CD14-positive monocyte (primary cell): ENCODE measurements at regions not wholly inside any gene's neighbourhood (a gene's known extent, or its start where the extent isn't known, plus 50 kb on each side); places are given as distances from the start of the nearest gene placed in this dataset.

ENCODE experiments used
- DNase-seq, 3 donors: peaks; one replicate each; pipeline ENCODE4 v3.0.0-alpha.2; 2011 to 2022
- H2AFZ ChIP-seq: 2 replicates; pipeline ENCODE4 v1.6.0; 2012; ENCODE audit warnings: mild to moderate bottlenecking, low read depth, low read length, inconsistent platforms; ENCODE audit not compliant: insufficient read depth, poor library complexity, severe bottlenecking
- H3K27ac ChIP-seq, 2 donors: 1 replicate in 1 of 2; 2 replicates in 1 of 2; pipeline ENCODE4 v1.5.1; 2012 to 2013; ENCODE audit warnings: low read length in 2 of 2, control low read depth in 1 of 2, inconsistent platforms in 1 of 2, low read depth in 1 of 2, mild to moderate bottlenecking in 1 of 2
- H3K27me3 ChIP-seq, 2 donors: one replicate each; pipeline versions ENCODE4 v1.6.0 to v1.6.1; 2011 to 2013; ENCODE audit warnings: low read length in 2 of 2; ENCODE audit not compliant: control insufficient read depth in 2 of 2, insufficient read depth in 2 of 2
- H3K36me3 ChIP-seq, 2 donors: replicated peaks in 1 of 2; 1 replicate in 1 of 2; 2 replicates in 1 of 2; pipeline versions ENCODE4 v1.5.1 to v1.6.1; 2012 to 2013; ENCODE audit warnings: low read length in 2 of 2, control low read depth in 1 of 2, inconsistent platforms in 1 of 2, mild to moderate bottlenecking in 1 of 2; ENCODE audit not compliant: insufficient read depth in 2 of 2, control insufficient read depth in 1 of 2
- H3K4me1 ChIP-seq, 2 donors: 1 replicate in 1 of 2; 2 replicates in 1 of 2; pipeline versions ENCODE4 v1.5.1 to v1.6.1; 2012 to 2013; ENCODE audit warnings: low read length in 2 of 2, control low read depth in 1 of 2, inconsistent platforms in 1 of 2, mild to moderate bottlenecking in 1 of 2, moderate library complexity in 1 of 2; ENCODE audit not compliant: insufficient read depth in 2 of 2, control insufficient read depth in 1 of 2
- H3K4me2 ChIP-seq: replicated peaks from 2 replicates; pipeline ENCODE3; 2012; ENCODE audit warnings: low read length, moderate library complexity, mild to moderate bottlenecking; ENCODE audit not compliant: poor library complexity, severe bottlenecking; ENCODE audit errors: extremely low read depth
- H3K4me3 ChIP-seq, 3 experiments: fragments of 200-600 bp in 1 of 3; sonication (generic) in 1 of 3; replicated peaks in 1 of 3; 1 replicate in 2 of 3; 2 replicates in 1 of 3; pipeline ENCODE4 v1.5.1; 2011 to 2013; ENCODE audit warnings: low read length in 3 of 3, mild to moderate bottlenecking in 3 of 3, control low read depth in 2 of 3, low read depth in 2 of 3, inconsistent platforms in 1 of 3, moderate library complexity in 1 of 3
- H3K79me2 ChIP-seq: 2 replicates; pipeline ENCODE4 v1.6.0; 2012; ENCODE audit warnings: mild to moderate bottlenecking, control low read depth, inconsistent platforms, low read length, moderate library complexity; ENCODE audit not compliant: insufficient read depth
- H3K9ac ChIP-seq: 2 replicates; pipeline ENCODE4 v1.6.0; 2017; ENCODE audit warnings: low read length, mild to moderate bottlenecking; ENCODE audit not compliant: insufficient read depth, poor library complexity, severe bottlenecking
- H3K9me3 ChIP-seq, 2 donors: replicated peaks in 1 of 2; 1 replicate in 1 of 2; 2 replicates in 1 of 2; pipeline versions ENCODE4 v1.5.1 to v1.6.1; 2012 to 2013; ENCODE audit warnings: low read length in 2 of 2, control low read depth in 1 of 2; ENCODE audit not compliant: control insufficient read depth in 1 of 2, insufficient read depth in 1 of 2
- H4K20me1 ChIP-seq: 2 replicates; pipeline ENCODE4 v1.6.0; 2012; ENCODE audit warnings: mild to moderate bottlenecking, low read length, control low read depth, moderate library complexity; ENCODE audit not compliant: insufficient read depth
- H3K27ac Mint-ChIP-seq, 7 donors: one replicate each; pipeline ENCODE4 v1.8.0; 2020; ENCODE audit warnings: mild to moderate bottlenecking in 7 of 7, mixed read lengths in 7 of 7, moderate library complexity in 6 of 7, inconsistent platforms in 2 of 7
- H3K27me3 Mint-ChIP-seq, 3 donors: one replicate each; pipeline ENCODE4 v1.8.0; 2021 to 2022; ENCODE audit warnings: low read depth in 3 of 3, mild to moderate bottlenecking in 3 of 3, mixed read lengths in 3 of 3, moderate library complexity in 3 of 3, inconsistent platforms in 1 of 3
- H3K36me3 Mint-ChIP-seq, 2 donors: one replicate each; pipeline ENCODE4 v1.8.0; 2020; ENCODE audit warnings: mixed read lengths in 2 of 2, inconsistent platforms in 1 of 2, mild to moderate bottlenecking in 1 of 2
- H3K4me1 Mint-ChIP-seq: one replicate; pipeline ENCODE4 v1.8.0; 2020; ENCODE audit warnings: mild to moderate bottlenecking, mixed read lengths
- H3K4me3 Mint-ChIP-seq, 2 donors: one replicate each; pipeline ENCODE4 v1.8.0; 2020; ENCODE audit warnings: mild to moderate bottlenecking in 2 of 2, mixed read lengths in 2 of 2, moderate library complexity in 1 of 2
- H3K9me3 Mint-ChIP-seq, 7 donors: one replicate each; pipeline ENCODE4 v1.8.0; 2020 to 2022; ENCODE audit warnings: mixed read lengths in 7 of 7, mild to moderate bottlenecking in 6 of 7, moderate library complexity in 6 of 7, inconsistent platforms in 2 of 7
- CTCF ChIP-seq: fragments of 200-600 bp; IDR thresholded peaks from one replicate; pipeline ENCODE4 v1.8.0; 2022; ENCODE audit warnings: antibody characterized with exemption, mild to moderate bottlenecking
- WGBS: methylation state at CpG from one replicate; pipeline ENCODE4 v1.1.5; 2013; ENCODE audit warnings: missing lambda C conversion rate; ENCODE audit not compliant: insufficient coverage; 5-methylcytosine and 5-hydroxymethylcytosine counted together
- intact Hi-C, 2 donors: fragments of 100-400 bp; cut with micrococcal nuclease; formaldehyde crosslinking; loops; one replicate each; pipeline versions ENCODE4 v1.15.0 to v1.15.1; 2023

- H3K4me2 ChIP-seq, result no peak overlapping the region
- no peaks in the 10 kb centered on the region for H3K9me3 ChIP-seq
- H4K20me1 ChIP-seq, result no peaks in the 10 kb centered on the region
- no peaks in the 10 kb centered on the region for H3K27me3 ChIP-seq
- no peak overlapping the region for H3K4me3 ChIP-seq
- H3K27ac ChIP-seq, result no peak overlapping the region
- no peaks in the 10 kb centered on the region for H3K36me3 ChIP-seq
- no peak overlapping the region for H2AFZ ChIP-seq
- WGBS, result no CpG with 5 or more reads among the region's 3 CpGs
- Mint-ChIP-seq H3K27me3 (peaks cover 0 to 2% (median 0%) of the 10 kb centered on the region in 3 donors), H3K27ac (no peak overlapping the region), H3K36me3 (no peaks in the 10 kb centered on the region), H3K4me3 (no peak overlapping the region), H3K4me1 (no peaks in the 10 kb centered on the region), H3K9me3 (no peaks in the 10 kb centered on the region)
- H3K79me2 ChIP-seq, result no peaks in the 10 kb centered on the region
- intact Hi-C loops, result no loop called here
- TF ChIP-seq CTCF, result no peak
- no peaks in the 10 kb centered on the region for H3K4me1 ChIP-seq
- H3K9ac ChIP-seq, result no peak overlapping the region
- DNase-seq, result no peak
Measured at GRCh38 chr3:156769721-156770654, 56.2 kb upstream of the LEKR1 start.

- no peaks in the 10 kb centered on the region for H3K36me3 ChIP-seq
- H3K27ac Mint-ChIP-seq, result no peak overlapping the region
- no peaks in the 10 kb centered on the region for H3K4me1 ChIP-seq
- no peak overlapping the region for H3K27ac ChIP-seq
- no peak overlapping the region for H3K4me3 Mint-ChIP-seq
- WGBS, result 100% methylated on average over 5 of the region's 6 CpGs
- H3K27me3 Mint-ChIP-seq, result peaks cover 0 to 2% (median 2%) of the 10 kb centered on the region in 3 donors
- H3K9me3 ChIP-seq, result no peaks in the 10 kb centered on the region
- peaks cover under 1% of the 10 kb centered on the region for H3K4me1 Mint-ChIP-seq
- H2AFZ ChIP-seq, result no peak overlapping the region
- no peaks in the 10 kb centered on the region for H3K79me2 ChIP-seq
- no peak overlapping the region for H3K9ac ChIP-seq
- intact Hi-C loops, result no loop called here
- H3K36me3 Mint-ChIP-seq, result no peaks in the 10 kb centered on the region
- no peak overlapping the region for H3K4me3 ChIP-seq
- no peaks in the 10 kb centered on the region for H3K9me3 Mint-ChIP-seq
- H3K4me2 ChIP-seq, result no peak overlapping the region
- H4K20me1 ChIP-seq, result no peaks in the 10 kb centered on the region
- no peak for DNase-seq
- TF ChIP-seq CTCF, result no peak
- no peaks in the 10 kb centered on the region for H3K27me3 ChIP-seq
Measured at GRCh38 chr3:156770699-156771414, 55.3 kb upstream of the LEKR1 start.
